ENCODE measurements at regions not wholly inside any gene's neighbourhood (a gene's known extent, or its start where the extent isn't known, plus 50 kb on each side); places are given as distances from the start of the nearest gene placed in this dataset.

GRCh38 chr12:76623931-76624330 lies 64.4 kb upstream of the OSBPL8 start:
- in situ Hi-C loops (cut with MboI) (loop anchor here (5.0 kb wide), 1 partner anchor 168 kb away; no protein-coding TSS in a partner anchor), intact Hi-C loops (cut with micrococcal nuclease; ENCODE audit: unreplicated experiment) (no loop called here)
- Histone ChIP-seq H3K36me3 (ENCODE audit: control insufficient read depth in 2 of 2, insufficient read depth in 2 of 2, low read length in 1 of 2) (no peaks in the 10 kb centered on the region), H3K9me3 (replicated peaks; ENCODE audit: control insufficient read depth, insufficient read depth, low read length) (no peaks in the 10 kb centered on the region), H3K27ac (ENCODE audit: control insufficient read depth, insufficient read depth) (no peak overlapping the region), H3K27me3 (replicated peaks in 1 of 2; ENCODE audit: control insufficient read depth in 2 of 2, insufficient read depth in 2 of 2, low read length in 1 of 2) (no peaks in the 10 kb centered on the region), H3K4me3 (no peak overlapping the region), H3K9ac (ENCODE audit: control insufficient read depth, insufficient read depth, low read length) (no peak overlapping the region), H3K4me2 (ENCODE audit: control insufficient read depth, insufficient read depth) (no peak overlapping the region), H3K79me2 (ENCODE audit: control insufficient read depth, insufficient read depth, low read length) (no peaks in the 10 kb centered on the region), H4K20me1 (ENCODE audit: control insufficient read depth, insufficient read depth) (no peaks in the 10 kb centered on the region), H3K4me1 (ENCODE audit: control insufficient read depth, insufficient read depth, low read length) (no peaks in the 10 kb centered on the region), H2AFZ (ENCODE audit: control insufficient read depth, low read depth, low read length) (no peak overlapping the region)
- BruUV-seq (replicated peaks), result no TSS peak
- 68% methylated on average over 2 of the region's 2 CpGs for WGBS (ENCODE audit: insufficient coverage, insufficient replicate concordance, low lambda C conversion rate, missing lambda C conversion rate)
- no peak for ATAC-seq
- RAD21 ChIA-PET (ENCODE audit: unreplicated experiment), result interaction anchor here (2.9 kb wide), 1 partner anchor 166 kb away, joined by 21 read pairs; no protein-coding TSS in a partner anchor
- POLR2A ChIA-PET, result no interaction called here
- DNase-seq (ENCODE audit: low read depth, low spot score), result no peak
- SMC1A ChIA-PET (ENCODE audit: uncharacterized antibody, unreplicated experiment), result interaction anchor here (0.9 to 3.2 kb wide), 4 partner anchors 10 to 387 kb away, joined by 3 to 37 read pairs (median 16); no protein-coding TSS in a partner anchor
- FAIRE-seq, result no peak
- CTCF ChIA-PET, result interaction anchor here (1.5 to 6.7 kb wide), 4 partner anchors 11 to 387 kb away, joined by 4 to 118 read pairs (median 46); no protein-coding TSS in a partner anchor
- TF ChIP-seq LARP7 (IDR thresholded peaks at IDR 0.05) (no peak), IKZF1 (conservative IDR thresholded peaks at IDR 0.05) (no peak), SREBF1 (IDR thresholded peaks at IDR 0.05; ENCODE audit: low read length) (no peak), SMAD5 (IDR thresholded peaks at IDR 0.05; ENCODE audit: low read depth) (no peak), CBFB (IDR thresholded peaks at IDR 0.05; ENCODE audit: low read depth) (no peak), ZBTB11 (CRISPR knock-in tag; IDR thresholded peaks at IDR 0.05) (no peak), RB1 (IDR thresholded peaks at IDR 0.05; ENCODE audit: borderline replicate concordance) (no peak), PBX3 (IDR thresholded peaks at IDR 0.05; ENCODE audit: insufficient replicate concordance, low read depth, low read length) (no peak), REST (IDR thresholded peaks at IDR 0.05; ENCODE audit: low read depth, low read length) (no peak), CHD4 (IDR thresholded peaks at IDR 0.05) (no peak), USF2 (IDR thresholded peaks at IDR 0.05; ENCODE audit: borderline replicate concordance, low read depth, low read length) (no peak), EP300 (IDR thresholded peaks at IDR 0.05; ENCODE audit: borderline replicate concordance in 1 of 2, control insufficient read depth in 1 of 2, low read depth in 2 of 2, low read length in 2 of 2) (no peak), CTCF (IDR thresholded peaks at IDR 0.05 in 2 of 3, conservative IDR thresholded peaks at IDR 0.05 in 1 of 3; ENCODE audit: control insufficient read depth in 2 of 3, extremely low read depth in 1 of 3, insufficient read depth in 1 of 3, low read depth in 3 of 3, low read length in 3 of 3) (no peak)
